Jurkat, Clone E6-1 (cell line): ENCODE measurements at regions not wholly inside any gene's neighbourhood (a gene's known extent, or its start where the extent isn't known, plus 50 kb on each side); places are given as distances from the start of the nearest gene placed in this dataset.

ENCODE experiments used
- DNase-seq: peaks from one replicate; pipeline ENCODE4 v3.0.0-alpha.2; 2011; ENCODE audit warnings: low read depth, low spot score
- H3K4me3 ChIP-seq: 2 replicates; pipeline ENCODE4 v1.5.1; 2011; ENCODE audit warnings: mild to moderate bottlenecking, low read length, control low read depth, moderate library complexity

DNA sequence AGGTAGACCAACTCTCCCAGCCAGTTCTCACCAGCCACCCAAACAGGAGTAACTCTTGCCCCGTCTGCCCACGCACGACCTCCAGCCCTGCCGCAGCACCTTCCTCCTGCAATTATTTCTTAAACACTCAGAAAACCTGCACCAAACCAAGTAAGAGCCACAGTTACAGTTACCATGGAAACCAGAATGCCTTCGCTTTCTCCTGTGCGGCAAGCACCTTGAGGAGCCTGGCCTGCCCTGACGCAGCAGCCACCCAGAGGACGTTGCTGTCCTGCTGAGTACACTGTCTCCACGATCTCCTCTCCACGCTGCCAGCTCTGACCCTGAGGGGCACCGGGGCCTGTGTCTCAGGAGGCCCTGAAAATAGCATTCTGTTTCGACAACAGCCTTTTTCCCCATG, 94.3 kb upstream of the SMIM21 start:
- H3K4me3 ChIP-seq, result no peak overlapping the region
- no peak for DNase-seq

DNA sequence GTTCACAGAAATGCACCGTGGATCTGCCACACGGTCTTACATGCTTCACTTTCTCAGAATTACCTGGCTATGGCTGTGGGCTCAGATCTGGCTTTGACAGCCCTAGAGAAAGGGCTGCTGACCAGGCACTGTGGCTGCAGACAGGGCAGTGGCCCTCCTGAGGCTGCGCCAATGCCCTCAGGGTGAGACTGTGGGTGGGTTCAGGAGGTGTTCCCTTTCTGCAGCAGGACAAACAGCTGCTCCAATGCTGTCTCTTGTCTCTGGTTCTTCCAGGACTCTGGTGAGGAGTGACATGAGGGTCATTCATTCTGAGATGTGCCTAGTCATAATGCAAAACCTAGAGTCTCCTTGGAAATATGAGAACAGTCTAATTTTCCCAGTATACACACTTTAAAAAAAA, 90.5 kb upstream of the SMIM21 start:
- DNase-seq, result no peak
- H3K4me3 ChIP-seq, result no peak overlapping the region

DNA sequence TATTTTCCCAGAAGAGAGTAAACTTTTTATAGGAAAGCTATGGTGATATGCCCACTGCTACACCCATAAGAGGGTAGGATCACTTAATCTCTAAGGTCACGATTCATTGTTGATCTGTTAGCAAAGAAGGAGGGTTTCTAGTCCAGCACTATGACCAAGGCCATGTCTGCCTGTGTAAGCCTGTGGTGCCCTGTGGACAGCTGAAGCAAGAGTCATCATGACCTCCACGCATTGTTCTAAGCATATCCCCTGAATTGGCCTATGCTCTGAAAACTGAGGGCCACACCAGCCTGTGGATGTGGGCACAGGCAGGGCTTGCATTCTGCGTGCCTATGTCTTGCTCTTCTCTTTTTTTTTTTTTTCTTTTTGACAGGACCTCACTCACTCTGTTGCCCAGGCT, 89.8 kb upstream of the SMIM21 start:
- no peak overlapping the region for H3K4me3 ChIP-seq
- DNase-seq, result no peak

DNA sequence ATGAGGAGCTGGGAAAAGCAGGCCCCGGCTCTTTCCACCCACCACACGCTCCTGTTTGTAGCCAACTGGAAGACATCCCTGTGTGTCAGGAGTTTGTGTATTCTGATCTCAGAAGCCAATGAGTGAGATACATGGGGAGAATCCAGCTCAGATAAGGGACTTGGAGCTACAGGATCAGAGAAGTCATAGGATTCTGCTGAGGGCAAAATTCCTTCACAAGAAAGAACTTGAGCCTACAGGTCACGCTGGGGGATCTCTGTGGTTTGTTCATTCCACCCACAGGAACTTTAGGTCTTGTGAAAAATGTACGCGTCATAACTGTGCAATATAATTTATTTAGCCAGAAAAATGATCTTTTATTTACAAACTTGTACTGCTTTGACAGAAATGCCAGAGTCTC, 80.1 kb upstream of the SMIM21 start:
- no peak overlapping the region for H3K4me3 ChIP-seq
- no peak for DNase-seq

DNA sequence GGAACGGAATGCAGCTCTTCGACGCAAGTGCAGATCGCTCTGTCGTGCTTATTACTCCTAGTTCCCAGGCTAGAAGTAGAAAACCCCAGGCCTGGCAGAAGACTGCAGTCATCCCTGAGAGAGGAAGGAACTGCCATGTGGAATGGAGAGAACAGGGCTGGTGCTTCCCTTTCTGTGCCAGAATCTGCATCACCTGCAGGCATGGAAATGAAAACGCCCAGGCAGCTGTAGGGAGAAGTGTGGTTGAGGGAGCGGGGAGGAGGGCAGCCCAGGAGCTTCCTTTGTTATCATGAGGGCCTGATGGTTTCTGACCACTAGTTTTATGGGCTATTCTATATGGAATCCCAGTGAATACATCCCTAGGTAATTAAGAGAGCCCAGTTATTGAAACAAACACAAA, 79.4 kb upstream of the SMIM21 start:
- no peak for DNase-seq
- no peak overlapping the region for H3K4me3 ChIP-seq

DNA sequence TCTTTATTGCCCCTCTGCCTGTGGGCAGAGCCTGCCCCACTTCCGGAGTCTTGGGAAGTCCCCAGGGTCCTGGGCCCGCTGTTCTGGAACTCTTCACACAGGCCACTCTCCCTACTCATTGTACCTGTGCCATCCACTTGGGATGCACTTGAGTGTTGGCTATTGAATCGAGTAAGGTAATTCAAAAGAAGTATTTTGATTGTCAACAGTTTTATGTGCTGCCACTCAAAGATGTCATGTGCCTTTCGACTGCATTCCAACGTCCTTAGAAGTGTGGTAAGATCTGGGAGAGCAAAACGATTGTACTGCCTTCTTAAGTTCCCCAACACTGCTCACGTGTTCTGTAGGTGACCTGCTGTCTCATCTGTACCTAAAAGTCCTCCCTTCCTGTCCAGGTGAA, 77.0 kb upstream of the SMIM21 start:
- no peak for DNase-seq
- no peak overlapping the region for H3K4me3 ChIP-seq

DNA sequence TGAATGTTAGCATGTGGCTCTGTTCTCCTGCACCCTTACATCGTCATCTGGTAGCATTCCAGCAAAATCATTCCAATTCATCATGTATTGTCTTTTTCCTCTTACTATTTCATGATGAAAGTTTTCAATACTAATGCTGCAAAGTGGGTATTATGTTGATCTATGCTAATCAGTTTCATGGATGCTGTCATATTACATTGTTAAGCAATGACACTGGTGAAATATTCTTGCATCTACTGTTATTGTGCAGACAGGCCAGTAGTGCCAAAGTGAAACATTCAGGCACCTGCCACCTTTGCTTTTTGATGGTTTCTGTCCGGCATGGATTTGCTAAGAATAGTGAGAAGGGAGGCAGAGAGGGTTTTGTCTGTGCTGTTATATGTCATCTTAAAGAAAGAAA, 76.1 kb upstream of the SMIM21 start:
- no peak for DNase-seq
- no peak overlapping the region for H3K4me3 ChIP-seq

DNA sequence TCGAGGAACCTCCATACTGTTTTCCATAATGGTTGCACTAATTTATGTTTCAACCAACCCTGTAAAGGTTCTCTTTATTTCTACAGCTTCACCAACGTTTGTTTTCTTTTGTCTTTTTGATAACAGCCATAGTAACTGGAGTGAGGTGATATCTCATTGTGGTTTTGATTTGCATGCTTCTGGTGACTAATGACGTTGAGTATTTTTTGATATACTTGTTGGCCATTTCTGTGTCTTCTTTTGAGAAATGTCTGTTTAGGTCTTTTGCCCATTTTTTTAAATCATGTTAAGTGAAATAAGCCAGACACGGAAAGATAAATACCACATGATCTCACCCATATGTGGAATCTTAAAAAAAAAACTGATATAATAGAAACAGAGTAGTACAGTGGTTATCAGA, 74.8 kb upstream of the SMIM21 start:
- H3K4me3 ChIP-seq, result no peak overlapping the region
- no peak for DNase-seq

DNA sequence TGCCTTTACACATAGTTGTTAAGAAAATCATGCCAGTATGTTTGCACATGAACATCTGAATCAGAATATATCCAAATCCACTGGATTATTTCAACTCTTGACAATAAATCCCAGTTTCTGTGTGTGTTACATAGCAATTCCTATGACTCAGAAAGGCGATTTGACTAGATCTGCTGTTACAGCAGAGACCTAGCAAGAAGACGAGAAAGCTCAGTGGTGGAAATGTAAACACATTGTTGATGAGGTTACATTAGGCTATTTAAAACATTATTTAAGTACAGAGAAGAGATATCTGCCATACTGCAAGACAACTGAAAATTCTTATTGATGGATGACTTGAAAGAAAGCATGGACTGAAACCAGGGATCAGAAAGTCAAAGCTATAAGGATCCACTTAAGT, 73.0 kb upstream of the SMIM21 start:
- H3K4me3 ChIP-seq, result no peak overlapping the region
- no peak for DNase-seq

DNA sequence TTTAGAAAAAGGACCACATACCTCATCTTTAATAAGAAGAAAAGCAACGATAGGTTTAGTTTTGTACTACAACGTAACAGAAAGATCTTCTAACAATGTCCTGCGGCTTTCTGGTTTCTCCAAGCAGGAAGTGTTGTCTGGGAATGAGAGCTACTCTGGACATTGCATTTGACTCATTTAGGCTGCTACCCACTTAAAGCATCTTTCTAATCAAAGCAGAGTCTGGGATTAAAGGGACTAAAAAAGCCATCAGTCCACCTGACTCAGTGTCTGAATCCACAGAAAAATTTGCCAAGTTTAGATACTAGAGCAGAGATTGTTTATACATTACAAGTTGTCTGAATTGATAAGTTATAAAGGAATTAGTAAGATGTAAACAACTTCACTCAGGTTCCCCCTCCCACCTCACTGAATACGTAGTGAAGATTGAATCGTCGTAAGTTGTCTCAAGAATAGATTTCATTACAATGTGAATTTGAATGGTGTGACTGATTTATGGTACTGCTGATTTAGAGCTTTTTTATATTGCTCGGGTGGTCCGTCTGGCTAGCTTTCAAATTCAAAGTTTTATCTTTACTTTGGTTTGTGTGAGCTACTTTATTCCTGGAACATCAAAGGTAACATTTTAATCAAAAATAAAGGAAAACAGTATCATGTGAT, 70.2 kb upstream of the SMIM21 start:
- H3K4me3 ChIP-seq, result no peak overlapping the region
- DNase-seq, result no peak

DNA sequence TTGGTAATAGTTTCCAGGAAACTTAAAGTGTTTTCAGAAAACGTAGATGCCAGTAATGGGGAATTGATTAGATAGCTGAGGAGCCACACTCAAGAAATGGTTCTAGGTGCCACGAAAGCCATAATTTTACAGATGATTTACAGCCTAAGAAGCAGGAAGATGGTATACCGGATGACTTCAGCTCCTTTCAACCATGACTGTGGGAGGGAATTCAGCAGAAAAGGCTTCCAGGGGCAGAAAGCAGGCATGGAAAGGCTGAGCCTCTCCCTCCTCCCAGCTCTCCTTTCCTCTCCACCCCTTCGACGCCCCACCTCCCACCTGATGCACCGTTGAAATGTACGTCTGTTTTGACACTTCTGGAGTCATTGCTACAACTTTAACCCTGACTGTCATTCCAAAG, 68.6 kb upstream of the SMIM21 start:
- H3K4me3 ChIP-seq, result no peak overlapping the region
- DNase-seq, result no peak

DNA sequence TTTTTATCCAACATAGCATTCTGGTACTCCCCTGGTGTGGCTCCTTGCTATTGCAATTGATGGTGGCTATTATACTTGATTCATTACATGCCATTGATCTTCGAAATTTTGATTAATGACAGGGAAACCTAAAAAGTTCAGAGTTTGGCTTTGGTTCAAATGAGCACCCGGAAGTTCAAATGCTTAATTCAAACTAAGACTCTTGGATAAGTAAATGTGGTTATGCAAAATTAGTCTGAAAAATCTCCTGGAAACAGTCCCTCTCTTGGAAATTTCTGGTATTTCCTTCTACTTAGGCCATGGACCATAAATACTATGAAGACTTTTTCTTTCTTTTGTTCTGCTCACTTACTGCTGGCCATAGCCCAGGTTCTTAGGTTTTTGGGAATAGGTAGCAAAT, 65.3 kb upstream of the SMIM21 start:
- no peak overlapping the region for H3K4me3 ChIP-seq
- DNase-seq, result no peak

DNA sequence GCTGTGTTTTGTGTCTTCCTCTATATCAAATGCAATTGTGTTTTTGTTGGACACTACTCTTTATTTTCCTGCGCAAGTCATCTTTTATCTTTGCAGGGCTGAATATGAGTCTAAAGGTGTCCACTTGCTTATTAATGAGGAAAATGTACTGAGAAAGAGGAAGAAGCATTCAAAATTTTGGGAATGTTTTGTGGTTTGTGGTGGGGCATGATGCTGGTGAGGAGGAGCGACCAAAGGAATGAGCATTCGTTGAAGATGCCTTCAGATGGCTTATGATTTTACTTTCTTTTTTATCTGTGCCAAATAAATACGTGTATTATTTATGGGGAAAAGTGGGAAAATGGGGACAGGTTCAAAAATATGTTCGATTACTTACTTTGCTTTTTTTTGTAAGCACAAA, 63.9 kb upstream of the SMIM21 start:
- H3K4me3 ChIP-seq, result no peak overlapping the region
- no peak for DNase-seq

DNA sequence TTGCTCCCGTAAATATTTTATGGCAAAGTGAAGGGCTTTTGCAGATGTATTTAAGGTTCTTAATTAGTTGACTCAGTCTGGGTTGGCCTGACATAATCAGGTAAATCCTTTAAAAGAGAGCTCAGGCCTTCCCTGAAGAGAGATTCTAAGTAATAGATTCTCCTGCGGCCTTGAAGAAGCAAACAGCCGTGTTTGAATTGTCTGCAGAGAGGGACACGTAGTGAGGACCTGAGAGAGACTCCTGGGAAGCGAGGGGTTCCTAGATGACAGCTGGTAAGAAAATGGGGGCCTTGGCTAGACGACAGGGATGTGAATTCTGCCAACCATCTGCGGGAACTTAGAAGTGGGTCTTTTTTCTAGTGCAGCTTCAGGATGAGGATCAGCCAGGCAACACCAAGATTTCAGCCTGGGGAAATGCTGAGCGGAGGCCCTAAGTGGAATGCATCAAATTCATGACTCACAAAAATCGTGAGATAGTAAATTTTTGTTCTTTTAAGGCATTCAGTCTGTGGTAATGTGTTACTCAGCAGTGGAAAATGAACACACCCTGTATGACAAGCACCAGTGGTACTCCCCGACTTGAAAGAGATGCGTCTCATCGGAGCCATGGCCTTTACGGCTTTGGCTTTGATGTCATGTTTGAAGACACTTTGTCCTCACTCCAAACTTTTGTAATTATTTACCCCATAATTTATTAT, 62.1 kb upstream of the SMIM21 start:
- DNase-seq, result no peak
- H3K4me3 ChIP-seq, result no peak overlapping the region

DNA sequence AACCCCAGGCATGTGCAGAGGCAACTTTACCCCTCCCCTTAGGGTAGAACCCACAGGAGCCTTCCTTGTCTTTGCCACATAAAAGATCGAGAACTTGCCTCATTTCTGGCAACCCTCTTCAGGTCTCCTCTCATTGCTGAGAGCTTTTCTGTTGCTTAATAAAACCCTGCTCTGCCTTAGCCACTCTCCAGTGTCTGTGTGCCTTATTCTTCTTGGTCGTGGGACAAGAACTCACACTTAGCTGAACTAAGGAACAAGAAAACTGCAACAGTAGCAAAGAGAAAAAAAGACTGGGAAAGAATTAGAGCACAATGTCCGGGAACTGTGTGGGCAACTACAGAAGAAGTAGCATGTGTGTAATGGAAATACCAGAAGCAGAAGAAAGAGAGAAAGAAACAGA, 56.2 kb upstream of the SMIM21 start:
- DNase-seq, result peak; percentile 21
- H3K4me3 ChIP-seq, result no peak overlapping the region

DNA sequence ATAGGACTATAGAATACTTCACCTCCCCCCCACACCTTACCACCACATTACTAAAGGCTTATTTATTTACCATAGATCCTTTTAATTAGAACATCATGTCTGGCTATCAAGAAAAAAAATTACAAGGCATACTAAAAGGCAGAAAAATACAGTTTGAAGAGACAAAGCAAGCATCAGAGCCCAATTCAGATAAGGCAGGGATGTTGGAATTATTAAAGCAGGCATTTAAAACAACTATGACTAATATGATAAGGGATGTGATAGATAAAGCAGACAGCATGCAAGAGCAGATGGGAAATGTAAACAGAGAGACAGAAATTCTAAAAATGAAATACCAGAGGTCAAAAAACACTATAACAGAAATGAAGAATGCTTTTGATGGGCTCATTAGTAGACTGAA, 55.4 kb upstream of the SMIM21 start:
- H3K4me3 ChIP-seq, result no peak overlapping the region
- no peak for DNase-seq

DNA sequence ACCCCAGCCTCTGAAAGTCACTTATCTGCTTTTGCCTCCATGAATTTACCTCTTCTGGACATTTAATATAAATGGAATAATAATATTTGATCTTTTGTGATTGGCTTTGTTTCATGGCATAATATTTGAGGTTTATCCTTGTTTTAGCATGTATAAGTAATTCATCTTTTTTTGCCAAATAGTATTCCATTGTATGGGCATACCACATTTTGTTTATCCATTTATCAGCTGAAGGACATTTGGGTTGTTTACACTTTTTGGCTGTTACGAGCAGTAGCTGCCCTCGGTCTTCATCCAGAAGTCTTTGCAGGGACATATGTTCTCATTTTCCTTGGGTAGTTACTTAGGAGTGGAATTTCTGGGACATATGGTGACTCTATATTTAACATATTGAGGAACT, 53.0 kb upstream of the SMIM21 start:
- DNase-seq, result no peak
- H3K4me3 ChIP-seq, result no peak overlapping the region

DNA sequence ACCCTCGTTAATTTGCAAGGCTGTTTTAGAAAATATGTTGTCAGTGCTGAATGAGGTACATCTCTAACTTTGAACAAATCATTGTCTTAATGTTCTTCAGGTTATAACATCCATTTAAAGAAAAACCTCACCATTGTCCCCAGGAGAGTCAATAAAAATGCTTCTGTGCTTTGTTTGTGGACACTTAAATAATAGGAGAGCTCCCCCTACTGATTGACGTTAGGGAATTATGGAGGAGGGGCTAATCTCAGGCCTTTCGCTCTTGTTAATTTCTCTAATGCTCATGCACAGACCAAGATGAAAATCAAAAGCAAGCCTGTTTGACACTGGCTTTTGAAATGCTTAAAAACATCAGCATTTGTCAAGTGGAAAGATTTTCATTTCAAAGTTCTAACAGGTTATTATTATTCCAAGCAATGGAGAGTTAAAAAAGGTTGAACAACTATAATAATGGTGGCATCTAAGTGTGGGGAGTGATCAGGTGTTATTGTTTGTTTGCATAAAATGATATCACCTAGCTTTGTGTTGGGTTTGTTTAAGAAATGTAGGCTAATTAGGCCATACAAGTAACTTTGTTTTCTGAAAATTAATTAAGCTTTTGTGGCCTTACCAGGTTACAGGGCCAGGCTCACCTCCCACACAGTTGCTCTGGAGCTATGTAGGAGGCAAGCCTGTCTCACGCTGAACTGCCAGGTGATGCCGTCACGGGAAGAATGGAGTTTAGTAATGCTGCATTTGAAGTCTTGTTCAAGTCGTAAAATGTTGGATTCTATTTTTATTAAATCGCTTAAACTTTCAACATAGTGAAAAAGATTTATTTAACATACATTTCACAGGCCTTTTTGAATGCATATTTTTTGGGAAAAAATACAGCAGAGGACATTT, 51.7 kb upstream of the SMIM21 start:
- H3K4me3 ChIP-seq, result no peak overlapping the region
- DNase-seq, result peak; percentile 36

DNA sequence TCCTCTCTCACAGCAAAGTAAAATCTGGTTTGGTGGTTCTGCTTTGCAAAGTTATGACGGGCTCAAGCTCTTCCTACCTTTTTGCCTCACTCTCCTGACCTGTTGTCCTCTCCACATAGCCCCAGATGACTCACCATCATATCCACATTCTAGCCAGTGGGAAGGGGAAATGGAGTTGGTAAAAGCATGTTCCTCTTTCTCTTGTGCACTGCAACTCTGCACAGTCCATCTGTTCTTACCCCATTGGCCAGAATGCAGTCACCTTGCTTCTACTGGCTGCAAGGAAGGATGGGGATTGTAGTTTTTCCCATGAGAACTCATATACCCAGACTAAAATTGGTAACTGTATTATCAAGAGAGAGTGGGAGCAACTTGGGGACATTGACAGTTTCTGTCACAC, 50.4 kb upstream of the SMIM21 start:
- H3K4me3 ChIP-seq, result no peak overlapping the region
- no peak for DNase-seq
